Astrocyte of the hippocampus (primary cell): ENCODE measurements at regions not wholly inside any gene's neighbourhood (a gene's known extent, or its start where the extent isn't known, plus 50 kb on each side); places are given as distances from the start of the nearest gene placed in this dataset.
"Not testable (repeated sequence)": the region's sequence is repeated elsewhere in the genome, so short reads cannot be mapped to it uniquely, and the experiment has no call there.

Experiments used
- DNase-seq: peaks from one replicate; pipeline ENCODE4 v3.0.0; 2011; ENCODE audit warnings: low read depth, low spot score

DNA sequence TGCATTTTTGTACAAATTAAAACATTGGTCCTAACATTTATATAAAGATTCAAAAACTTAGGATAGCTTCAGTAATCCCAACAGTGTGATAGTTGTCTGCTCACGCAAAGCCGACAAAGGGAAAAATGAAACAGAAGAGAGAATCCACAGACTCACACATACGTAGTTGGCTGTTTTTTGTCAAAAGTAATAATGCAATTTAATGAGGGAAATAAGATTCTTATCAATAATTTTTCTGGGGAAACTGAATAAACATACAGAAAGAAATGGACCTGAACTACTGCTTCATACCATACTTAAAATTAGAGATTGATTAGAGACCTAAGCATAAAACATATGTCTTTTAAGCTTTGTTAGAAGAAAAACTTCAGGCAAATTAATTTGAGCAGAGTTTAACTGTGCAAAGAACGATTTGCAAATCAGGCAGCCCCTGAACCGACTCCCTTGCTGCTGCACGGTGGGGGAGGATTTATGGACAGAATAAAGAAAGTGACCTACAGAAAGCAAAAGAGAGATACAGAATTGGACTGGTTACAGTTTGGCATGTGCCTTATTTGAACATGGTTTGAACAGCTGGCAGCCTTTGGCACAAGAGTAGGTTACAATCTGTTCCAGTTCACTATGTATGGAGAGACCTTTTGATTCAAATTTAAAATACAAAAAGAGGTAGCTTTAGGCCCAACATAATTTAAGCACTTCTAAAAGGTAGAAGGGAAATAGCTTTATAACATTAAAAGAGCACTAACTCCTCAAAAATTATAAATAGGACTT is 64.9 kb upstream of the CTSV start:
- DNase-seq, result not testable (repeated sequence)

DNA sequence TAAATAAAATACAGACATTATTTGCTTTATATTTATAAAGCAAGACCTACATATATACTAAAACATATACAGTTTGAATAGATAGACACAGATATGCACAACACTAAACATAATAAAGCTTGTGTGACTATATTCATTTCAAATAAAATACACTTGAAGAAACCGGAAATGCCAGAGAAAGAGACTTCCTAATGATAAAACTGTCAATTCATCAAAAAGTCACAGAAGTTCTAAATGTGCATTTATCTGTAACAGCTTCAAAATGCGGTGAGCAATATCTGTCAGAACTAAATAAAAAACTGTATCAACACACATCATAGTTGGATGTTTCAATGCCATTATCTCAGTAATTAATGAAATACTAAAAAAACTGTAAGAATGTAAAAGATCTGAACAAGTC is 60.6 kb upstream of the CTSV start:
- not testable (repeated sequence) for DNase-seq

DNA sequence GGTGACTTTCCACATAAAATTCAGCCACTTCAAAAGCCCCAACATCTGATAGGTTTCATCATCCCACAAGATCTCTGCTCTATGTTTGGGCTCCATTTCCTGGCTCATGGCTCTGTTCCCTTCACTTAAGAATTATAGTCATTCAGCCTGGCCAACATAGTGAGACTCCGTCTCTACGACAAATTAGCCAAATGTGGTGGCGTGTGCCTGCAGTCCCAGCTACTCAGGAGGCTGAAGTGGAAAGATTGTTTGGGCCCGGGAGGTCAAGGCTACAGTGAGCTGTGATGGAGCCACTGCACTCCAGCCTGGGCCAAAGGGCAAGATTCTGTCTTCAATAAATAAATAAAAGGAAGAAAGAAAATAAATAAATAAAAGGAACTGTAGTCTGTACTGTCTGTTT is 57.9 kb upstream of the CTSV start:
- no peak for DNase-seq

DNA sequence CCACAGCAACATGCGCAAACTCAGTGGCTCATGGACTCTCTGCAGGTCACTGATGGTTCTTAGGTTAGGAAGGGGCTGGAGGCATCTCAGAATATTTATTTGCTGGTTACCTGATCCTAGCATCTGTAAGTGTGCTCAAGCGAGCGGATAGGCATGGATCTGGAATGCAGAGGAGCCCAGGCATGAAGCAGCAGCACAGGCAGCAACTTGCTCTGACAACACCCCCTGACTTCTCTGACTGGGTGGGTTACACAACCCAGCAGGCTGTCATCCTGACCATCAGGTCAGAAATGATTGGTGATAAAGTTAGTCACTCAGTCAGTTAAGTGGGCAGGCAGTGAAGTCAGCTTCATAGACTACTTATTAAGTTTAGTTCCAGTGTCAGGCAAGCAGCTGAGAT is 50.4 kb upstream of the CTSV start:
- not testable (repeated sequence) for DNase-seq
